NCI-H187 (cell line): ENCODE measurements at regions not wholly inside any gene's neighbourhood (a gene's known extent, or its start where the extent isn't known, plus 50 kb on each side); places are given as distances from the start of the nearest gene placed in this dataset.
"Not testable (repeated sequence)": the region's sequence is repeated elsewhere in the genome, so short reads cannot be mapped to it uniquely, and the experiment has no call there.

ENCODE experiments used
- DNase-seq, 2 experiments: peaks; one replicate each; lab custom pipeline; 2025; lab: John Stamatoyannopoulos, UW

GRCh38 chr2:7530001-7530400, 612.8 kb downstream of the RNF144A start:
- DNase-seq = no peak

GRCh38 chr2:7539077-7539476, 621.9 kb downstream of the RNF144A start:
- DNase-seq = no peak

GRCh38 chr2:7539760-7540159, 622.5 kb downstream of the RNF144A start:
- DNase-seq = no peak

- no peak for DNase-seq
These were observed 635.8 kb downstream of the RNF144A start for GRCh38 chr2:7552825-7553570.

GRCh38 chr2:7555260-7555659, 638.0 kb downstream of the RNF144A start:
- no peak for DNase-seq

- DNase-seq = no peak
These were observed 640.2 kb downstream of the RNF144A start for GRCh38 chr2:7557376-7557775.

GRCh38 chr2:7559791-7560190, 642.6 kb downstream of the RNF144A start:
- DNase-seq = no peak

GRCh38 chr2:7566382-7566881, 649.2 kb downstream of the RNF144A start:
- no peak for DNase-seq

- DNase-seq = not testable (repeated sequence)
These were observed 649.9 kb downstream of the RNF144A start for GRCh38 chr2:7567116-7567515.

GRCh38 chr2:7567646-7568045, 650.4 kb downstream of the RNF144A start:
- DNase-seq = no peak

- no peak for DNase-seq
These were observed 653.0 kb downstream of the RNF144A start for GRCh38 chr2:7570247-7570646.

GRCh38 chr2:7571701-7572100, 654.5 kb downstream of the RNF144A start:
- DNase-seq = no peak

- no peak for DNase-seq
These were observed 655.2 kb downstream of the RNF144A start for GRCh38 chr2:7572450-7572849.

GRCh38 chr2:7573166-7573825, 656.1 kb downstream of the RNF144A start:
- DNase-seq = no peak

GRCh38 chr2:7574385-7574784, 657.2 kb downstream of the RNF144A start:
- no peak for DNase-seq

GRCh38 chr2:7577769-7578168, 660.6 kb downstream of the RNF144A start:
- DNase-seq = no peak

GRCh38 chr2:7584017-7584416, 666.8 kb downstream of the RNF144A start:
- no peak for DNase-seq

- no peak for DNase-seq
These were observed 669.7 kb downstream of the RNF144A start for GRCh38 chr2:7586898-7587297.

- DNase-seq = no peak
These were observed 671.1 kb downstream of the RNF144A start for GRCh38 chr2:7588295-7588694.

- no peak for DNase-seq
These were observed 675.5 kb downstream of the RNF144A start for GRCh38 chr2:7592618-7593140.

- no peak for DNase-seq
These were observed 676.1 kb downstream of the RNF144A start for GRCh38 chr2:7593360-7593759.

GRCh38 chr2:7594211-7594610, 677.0 kb downstream of the RNF144A start:
- DNase-seq = no peak

GRCh38 chr2:7595206-7595605, 678.0 kb downstream of the RNF144A start:
- DNase-seq = no peak
